A549 (cell line): ENCODE measurements at regions not wholly inside any gene's neighbourhood (a gene's known extent, or its start where the extent isn't known, plus 50 kb on each side); places are given as distances from the start of the nearest gene placed in this dataset.

Experiments
- ATAC-seq, 2 experiments: fragments of 200-7000 bp in 1 of 2; fragments of >200 bp in 1 of 2; cut with Nextera tagmentation in 1 of 2; cut with Tn5 transposase in 1 of 2; 3 replicates each; pipeline versions ENCODE4 v1.8.0 to v1.9.1; 2018 to 2020; ENCODE audit warnings: mild to moderate bottlenecking in 1 of 2, moderate library complexity in 1 of 2
- CTCF ChIA-PET: fragments of 300-600 bp; sonication (Branson Sonifier 250); formaldehyde crosslinking; extraction: SDS; loops from one replicate; lab custom pipeline; 2021; ENCODE audit warnings: antibody characterized with exemption, inconsistent platforms; lab: Yijun Ruan, JAX
- POLR2A ChIA-PET: fragments of 350-600 bp; formaldehyde crosslinking; extraction: SDS; loops from one replicate; lab custom pipeline; 2021; ENCODE audit warnings: antibody characterized with exemption, inconsistent platforms; lab: Yijun Ruan, JAX
- DNase-seq, 2 experiments: peaks; one replicate each; pipeline versions ENCODE4 v3.0.0 to v3.0.0-alpha.2; 2011 to 2016; ENCODE audit warnings: low read depth in 1 of 2, low spot score in 1 of 2
- FAIRE-seq: peaks from 2 replicates; lab custom pipeline; 2011; peaks lifted over from hg19 to GRCh38; lab: Jason Lieb, UNC
- H3K27ac ChIP-seq, 2 experiments: fragments of >200 bp; sonication (Bioruptor Twin); formaldehyde crosslinking; 3 replicates each; pipeline ENCODE4 v1.5.1; 2016 to 2017
- H3K4me1 ChIP-seq: fragments of >200 bp; sonication (Bioruptor Twin); formaldehyde crosslinking; 3 replicates; pipeline ENCODE4 v1.6.1; 2016
- H3K4me2 ChIP-seq: fragments of >200 bp; sonication (Bioruptor Twin); formaldehyde crosslinking; 3 replicates; pipeline ENCODE4 v1.6.1; 2016
- H3K4me3 ChIP-seq: fragments of >200 bp; sonication (Bioruptor Twin); formaldehyde crosslinking; 3 replicates; pipeline ENCODE4 v1.5.1; 2016
- H3K9me3 ChIP-seq: fragments of >200 bp; sonication (Bioruptor Twin); formaldehyde crosslinking; 3 replicates; pipeline ENCODE4 v1.6.1; 2016
- BCL3 ChIP-seq: fragments of >200 bp; sonication (Bioruptor Twin); formaldehyde crosslinking; IDR thresholded peaks from 3 replicates; pipeline ENCODE4 v1.6.1; 2016
- BHLHE40 ChIP-seq: IDR thresholded peaks from 2 replicates; pipeline ENCODE4 v1.6.1; 2012; ENCODE audit warnings: low read depth, low read length, inconsistent platforms
- CBX8 ChIP-seq: fragments of 200-600 bp; sonication (generic); IDR thresholded peaks from 2 replicates; pipeline ENCODE4 v1.6.1; 2016
- CEBPB ChIP-seq, 2 experiments: fragments of >200 bp in 1 of 2; sonication (Bioruptor Twin) in 1 of 2; formaldehyde crosslinking in 1 of 2; IDR thresholded peaks; 2 replicates each; pipeline ENCODE4 v1.6.1; 2012 to 2016
- CTCF ChIP-seq: fragments of >200 bp; sonication (Bioruptor Twin); formaldehyde crosslinking; IDR thresholded peaks from 3 replicates; pipeline ENCODE4 v1.5.1; 2016
- E2F6 ChIP-seq: IDR thresholded peaks from 2 replicates; pipeline ENCODE4 v1.6.1; 2012; ENCODE audit warnings: low read depth, borderline replicate concordance
- ESRRA ChIP-seq: fragments of 150-350 bp; IDR thresholded peaks from 2 replicates; pipeline ENCODE4 v1.6.1; 2014; ENCODE audit warnings: mild to moderate bottlenecking, low read length, borderline replicate concordance
- HES2 ChIP-seq: fragments of >200 bp; sonication (Bioruptor Twin); formaldehyde crosslinking; IDR thresholded peaks from 2 replicates; pipeline ENCODE4 v1.6.1; 2016
- HMGXB4 ChIP-seq: fragments of 250-450 bp; sonication (Bioruptor Pico); IDR thresholded peaks from 2 replicates; pipeline ENCODE4 v1.5.0; 2021; ENCODE audit warnings: mild to moderate bottlenecking, moderate library complexity, borderline replicate concordance
- HOXA7 ChIP-seq: fragments of 250-450 bp; sonication (Bioruptor Pico); IDR thresholded peaks from 2 replicates; pipeline ENCODE4 v1.5.0; 2020; ENCODE audit warnings: mild to moderate bottlenecking, moderate library complexity
- HOXB5 ChIP-seq: fragments of 250-450 bp; sonication (Bioruptor Pico); IDR thresholded peaks from 2 replicates; pipeline ENCODE4 v1.5.0; 2020; ENCODE audit warnings: mild to moderate bottlenecking, moderate library complexity
- JUN ChIP-seq, 2 experiments: fragments of >200 bp; sonication (Bioruptor Twin); formaldehyde crosslinking; IDR thresholded peaks; 2 replicates in 1 of 2; 3 replicates in 1 of 2; pipeline ENCODE4 v1.6.1; 2016 to 2017
- KDM5A ChIP-seq: fragments of 200-600 bp; sonication (generic); IDR thresholded peaks from 2 replicates; pipeline ENCODE4 v1.6.1; 2016; ENCODE audit warnings: antibody characterized with exemption, mild to moderate bottlenecking
- MAX ChIP-seq: IDR thresholded peaks from 2 replicates; pipeline ENCODE4 v1.6.1; 2012
- MAZ ChIP-seq: fragments of 150-350 bp; IDR thresholded peaks from 2 replicates; pipeline ENCODE4 v1.6.1; 2014; ENCODE audit warnings: antibody characterized with exemption, low read depth, low read length, borderline replicate concordance
- MYC ChIP-seq: IDR thresholded peaks from 2 replicates; pipeline ENCODE4 v1.6.1; 2012; ENCODE audit warnings: mild to moderate bottlenecking, inconsistent platforms, low read length, improper control_type of control experiment, borderline replicate concordance
- NR3C1 ChIP-seq: fragments of >200 bp; sonication (Bioruptor Twin); formaldehyde crosslinking; IDR thresholded peaks from 3 replicates; pipeline ENCODE4 v1.6.1; 2017
- PBX3 ChIP-seq: IDR thresholded peaks from 2 replicates; pipeline ENCODE4 v1.6.1; 2012
- PHF8 ChIP-seq: fragments of 200-600 bp; sonication (generic); IDR thresholded peaks from 2 replicates; pipeline ENCODE4 v1.6.1; 2016; ENCODE audit warnings: low read depth, mild to moderate bottlenecking, antibody characterized with exemption, moderate library complexity, borderline replicate concordance
- RARB ChIP-seq: fragments of 250-450 bp; sonication (Bioruptor Pico); IDR thresholded peaks from 2 replicates; pipeline ENCODE4 v1.8.0; 2021; ENCODE audit warnings: mild to moderate bottlenecking, moderate library complexity
- RNF2 ChIP-seq: fragments of 200-600 bp; sonication (generic); IDR thresholded peaks from 2 replicates; pipeline ENCODE4 v1.6.1; 2016; ENCODE audit warnings: low read depth, mild to moderate bottlenecking, antibody characterized with exemption, moderate library complexity, borderline replicate concordance
- TP53 ChIP-seq: fragments of 250-450 bp; sonication (Bioruptor Pico); IDR thresholded peaks from 2 replicates; pipeline ENCODE4 v1.5.0; 2021; ENCODE audit warnings: mild to moderate bottlenecking, moderate library complexity
- USF2 ChIP-seq: fragments of 450-650 bp; IDR thresholded peaks from 2 replicates; pipeline ENCODE4 v1.6.1; 2014; ENCODE audit warnings: antibody characterized with exemption
- ZC3H11A ChIP-seq: fragments of 450-650 bp; IDR thresholded peaks from 2 replicates; pipeline ENCODE4 v1.6.1; 2014; ENCODE audit warnings: antibody characterized with exemption, mild to moderate bottlenecking
- ZFP36 ChIP-seq: fragments of 450-650 bp; IDR thresholded peaks from 2 replicates; pipeline ENCODE4 v1.6.1; 2014; ENCODE audit warnings: borderline replicate concordance; ENCODE audit not compliant: partially characterized antibody
- ZNF302 ChIP-seq: fragments of 250-450 bp; sonication (Bioruptor Pico); IDR thresholded peaks from 2 replicates; pipeline ENCODE4 v1.9.0; 2021; ENCODE audit warnings: inconsistent platforms, mild to moderate bottlenecking, moderate library complexity
- ZSCAN20 ChIP-seq: fragments of 250-450 bp; sonication (Bioruptor Pico); IDR thresholded peaks from 2 replicates; pipeline ENCODE4 v1.8.0; 2022; ENCODE audit warnings: mild to moderate bottlenecking, moderate library complexity
- WGBS: methylation state at CpG from one replicate; pipeline ENCODE4 v1.1.6; 2017; ENCODE audit errors: missing lambda C conversion rate; 5-methylcytosine and 5-hydroxymethylcytosine counted together

GRCh38 chr18:45328811-45329210, 286.5 kb upstream of the SLC14A2 start:
- FAIRE-seq, result no peak
- 10% methylated on average over 6 of the region's 6 CpGs for WGBS
- H3K4me2 ChIP-seq, result no peak overlapping the region
- CTCF ChIA-PET, result no interaction called here
- DNase-seq, result no peak
- POLR2A ChIA-PET, result no interaction called here
- no peak for ATAC-seq
- H3K4me3 ChIP-seq, result no peak overlapping the region
- H3K9me3 ChIP-seq, result no peaks in the 10 kb centered on the region
- TF ChIP-seq MAX (no peak), NR3C1 (no peak), MYC (no peak), CEBPB (IDR thresholded peaks at IDR 0.05) (no peak), BCL3 (no peak), KDM5A (no peak), RNF2 (no peak), ZFP36 (no peak), ZC3H11A (no peak), CTCF (no peak), HOXA7 (CRISPR knock-in tag) (no peak), HES2 (no peak), ZSCAN20 (CRISPR knock-in tag) (no peak), CBX8 (no peak), MAZ (no peak), E2F6 (no peak), HOXB5 (CRISPR knock-in tag) (no peak)
- H3K27ac ChIP-seq, result no peak overlapping the region
- no peaks in the 10 kb centered on the region for H3K4me1 ChIP-seq

- ATAC-seq (no peak), FAIRE-seq (no peak), DNase-seq (no peak)
- Histone ChIP-seq H3K4me3 (no peak overlapping the region), H3K27ac (no peak overlapping the region), H3K9me3 (no peaks in the 10 kb centered on the region), H3K4me1 (no peaks in the 10 kb centered on the region), H3K4me2 (no peak overlapping the region)
- ChIA-PET CTCF (no interaction called here), POLR2A (no interaction called here)
- TF ChIP-seq JUN (IDR thresholded peaks at IDR 0.05), result no peak
- TF ChIP-seq HMGXB4 (CRISPR knock-in tag), result no peak
- no peak for TF ChIP-seq ESRRA
- no peak for TF ChIP-seq HOXA7 (CRISPR knock-in tag)
- no peak for TF ChIP-seq ZC3H11A
- TF ChIP-seq PHF8, result no peak
- no peak for TF ChIP-seq RARB (CRISPR knock-in tag)
- no peak for TF ChIP-seq ZNF302 (CRISPR knock-in tag)
- TF ChIP-seq PBX3, result no peak
- no peak for TF ChIP-seq USF2
- TF ChIP-seq TP53 (CRISPR knock-in tag), result no peak
- no peak for TF ChIP-seq MAZ
- no peak for TF ChIP-seq BHLHE40
Measured at GRCh38 chr18:45329316-45329715, 286.0 kb upstream of the SLC14A2 start.
